GM12865 (cell line): ENCODE measurements at regions not wholly inside any gene's neighbourhood (a gene's known extent, or its start where the extent isn't known, plus 50 kb on each side); places are given as distances from the start of the nearest gene placed in this dataset.

Experiments
- DNase-seq: peaks from one replicate; pipeline ENCODE4 v3.0.0; 2010; ENCODE audit warnings: low read depth
- H3K4me3 ChIP-seq: 2 replicates; pipeline ENCODE4 v1.5.1; 2011; ENCODE audit warnings: mild to moderate bottlenecking, low read depth, low read length, control low read depth
- CTCF ChIP-seq: IDR thresholded peaks from 2 replicates; pipeline ENCODE4 v1.5.1; 2011; ENCODE audit warnings: low read length, control low read depth, low read depth, inconsistent platforms; ENCODE audit not compliant: insufficient read depth; ENCODE audit errors: missing control alignments

- no peak overlapping the region for H3K4me3 ChIP-seq
- DNase-seq, result no peak
- TF ChIP-seq CTCF, result no peak
Observed at GRCh38 chr5:79856456-79857055, 134.5 kb downstream of the MTX3 start.

- no peak for TF ChIP-seq CTCF
- H3K4me3 ChIP-seq, result no peak overlapping the region
- no peak for DNase-seq
Observed at GRCh38 chr5:79853676-79854418, 137.2 kb downstream of the MTX3 start.

- TF ChIP-seq CTCF, result no peak
- H3K4me3 ChIP-seq, result no peak overlapping the region
- DNase-seq, result no peak
Observed at GRCh38 chr5:79853028-79853427, 138.0 kb downstream of the MTX3 start.

- no peak overlapping the region for H3K4me3 ChIP-seq
- no peak for TF ChIP-seq CTCF
- DNase-seq, result no peak
Observed at GRCh38 chr5:79851391-79851863, 139.6 kb downstream of the MTX3 start.

GRCh38 chr5:79850941-79851340 is 140.1 kb downstream of the MTX3 start:
- DNase-seq, result no peak
- H3K4me3 ChIP-seq, result no peak overlapping the region
- no peak for TF ChIP-seq CTCF

- DNase-seq, result no peak
Observed at GRCh38 chr5:79850316-79850822, 140.7 kb downstream of the MTX3 start.

More at GRCh38 chr5:79850316-79850822, 140.7 kb downstream of the MTX3 start:
- H3K4me3 ChIP-seq, result no peak overlapping the region
- no peak for TF ChIP-seq CTCF
